IPS-15b (cell line): ENCODE measurements at regions not wholly inside any gene's neighbourhood (a gene's known extent, or its start where the extent isn't known, plus 50 kb on each side); places are given as distances from the start of the nearest gene placed in this dataset.
"Not testable (repeated sequence)": the region's sequence is repeated elsewhere in the genome, so short reads cannot be mapped to it uniquely, and the experiment has no call there.

Experiments
- H3K27me3 ChIP-seq: one replicate; pipeline ENCODE4 v1.6.1; 2013; ENCODE audit warnings: low read length; ENCODE audit not compliant: control insufficient read depth, insufficient read depth
- H3K36me3 ChIP-seq: one replicate; pipeline ENCODE4 v1.6.1; 2013; ENCODE audit warnings: low read length; ENCODE audit not compliant: control insufficient read depth, insufficient read depth
- H3K4me1 ChIP-seq: one replicate; pipeline ENCODE4 v1.6.1; 2013; ENCODE audit warnings: mild to moderate bottlenecking, low read length; ENCODE audit not compliant: control insufficient read depth, insufficient read depth
- H3K4me3 ChIP-seq: one replicate; pipeline ENCODE4 v1.5.1; 2013; ENCODE audit warnings: low read depth, low read length
- H3K9ac ChIP-seq: one replicate; pipeline ENCODE4 v1.6.1; 2013; ENCODE audit warnings: low read depth, mild to moderate bottlenecking, low read length
- H3K9me3 ChIP-seq: one replicate; pipeline ENCODE4 v1.6.1; 2013; ENCODE audit warnings: mild to moderate bottlenecking, low read length; ENCODE audit not compliant: control insufficient read depth, insufficient read depth

- Histone ChIP-seq H3K36me3 (no peaks in the 10 kb centered on the region), H3K9me3 (no peaks in the 10 kb centered on the region), H3K27me3 (no peaks in the 10 kb centered on the region), H3K4me1 (no peaks in the 10 kb centered on the region), H3K4me3 (no peak overlapping the region), H3K9ac (no peak overlapping the region)
These were observed 164.8 kb upstream of the NDN start for GRCh38 chr15:23851921-23852320.

GRCh38 chr15:23853286-23853685 lies 166.2 kb upstream of the NDN start:
- no peaks in the 10 kb centered on the region for H3K36me3 ChIP-seq
- H3K9ac ChIP-seq: no peak overlapping the region
- H3K4me1 ChIP-seq: no peaks in the 10 kb centered on the region
- no peaks in the 10 kb centered on the region for H3K27me3 ChIP-seq
- no peaks in the 10 kb centered on the region for H3K9me3 ChIP-seq
- no peak overlapping the region for H3K4me3 ChIP-seq

- H3K27me3 ChIP-seq: no peaks in the 10 kb centered on the region
- no peak overlapping the region for H3K4me3 ChIP-seq
- H3K4me1 ChIP-seq: peaks cover 7% of the 10 kb centered on the region
- H3K36me3 ChIP-seq: no peaks in the 10 kb centered on the region
- H3K9me3 ChIP-seq: no peaks in the 10 kb centered on the region
- no peak overlapping the region for H3K9ac ChIP-seq
These were observed 167.3 kb upstream of the NDN start for GRCh38 chr15:23854203-23854911.

GRCh38 chr15:23854912-23855659 lies 168.0 kb upstream of the NDN start:
- no peaks in the 10 kb centered on the region for H3K36me3 ChIP-seq
- H3K4me1 ChIP-seq: peaks cover 9% of the 10 kb centered on the region
- no peak overlapping the region for H3K4me3 ChIP-seq
- no peaks in the 10 kb centered on the region for H3K27me3 ChIP-seq
- H3K9ac ChIP-seq: no peak overlapping the region
- no peaks in the 10 kb centered on the region for H3K9me3 ChIP-seq

- H3K36me3 ChIP-seq: no peaks in the 10 kb centered on the region
- no peaks in the 10 kb centered on the region for H3K9me3 ChIP-seq
- H3K4me1 ChIP-seq: peaks cover 10% of the 10 kb centered on the region
- no peak overlapping the region for H3K4me3 ChIP-seq
- no peak overlapping the region for H3K9ac ChIP-seq
- no peaks in the 10 kb centered on the region for H3K27me3 ChIP-seq
These were observed 168.8 kb upstream of the NDN start for GRCh38 chr15:23855947-23856346.

- no peaks in the 10 kb centered on the region for H3K9me3 ChIP-seq
- no peaks in the 10 kb centered on the region for H3K27me3 ChIP-seq
- no peak overlapping the region for H3K9ac ChIP-seq
- H3K4me1 ChIP-seq: peaks cover 10% of the 10 kb centered on the region
- H3K4me3 ChIP-seq: peak overlapping the region; percentile 9
- no peaks in the 10 kb centered on the region for H3K36me3 ChIP-seq
These were observed 170.0 kb upstream of the NDN start for GRCh38 chr15:23857028-23857641.

GRCh38 chr15:23859008-23859407 lies 171.9 kb upstream of the NDN start:
- Histone ChIP-seq H3K4me1 (peaks cover 10% of the 10 kb centered on the region), H3K27me3 (no peaks in the 10 kb centered on the region), H3K9me3 (no peaks in the 10 kb centered on the region), H3K9ac (no peak overlapping the region), H3K4me3 (no peak overlapping the region), H3K36me3 (no peaks in the 10 kb centered on the region)

- Histone ChIP-seq H3K4me1 (peaks cover 10% of the 10 kb centered on the region), H3K9me3 (no peaks in the 10 kb centered on the region), H3K27me3 (no peaks in the 10 kb centered on the region), H3K4me3 (peak overlapping the region; percentile 41), H3K36me3 (no peaks in the 10 kb centered on the region), H3K9ac (peak overlapping the region; percentile 51)
These were observed 173.5 kb upstream of the NDN start for GRCh38 chr15:23860290-23861245.

GRCh38 chr15:23866832-23867231 lies 179.7 kb upstream of the NDN start:
- H3K4me3 ChIP-seq: no peak overlapping the region
- no peaks in the 10 kb centered on the region for H3K4me1 ChIP-seq
- no peaks in the 10 kb centered on the region for H3K9me3 ChIP-seq
- H3K36me3 ChIP-seq: no peaks in the 10 kb centered on the region
- H3K27me3 ChIP-seq: no peaks in the 10 kb centered on the region
- no peak overlapping the region for H3K9ac ChIP-seq

GRCh38 chr15:23869396-23869795 lies 182.3 kb upstream of the NDN start:
- H3K4me1 ChIP-seq: no peaks in the 10 kb centered on the region
- no peaks in the 10 kb centered on the region for H3K27me3 ChIP-seq
- H3K9me3 ChIP-seq: no peaks in the 10 kb centered on the region
- H3K9ac ChIP-seq: no peak overlapping the region
- H3K4me3 ChIP-seq: peak overlapping the region; percentile 27
- H3K36me3 ChIP-seq: no peaks in the 10 kb centered on the region

- H3K4me1 ChIP-seq, H3K9ac ChIP-seq, H3K9me3 ChIP-seq, H3K36me3 ChIP-seq, H3K4me3 ChIP-seq: not testable (repeated sequence)
- H3K27me3 ChIP-seq: peaks cover 15% of the 10 kb centered on the region
These were observed 186.5 kb upstream of the NDN start for GRCh38 chr15:23873613-23874012.
